WTC11 (cell line): ENCODE measurements at regions not wholly inside any gene's neighbourhood (a gene's known extent, or its start where the extent isn't known, plus 50 kb on each side); places are given as distances from the start of the nearest gene placed in this dataset.

Experiments used
- ATAC-seq: fragments of 200-7000 bp; cut with Tn5 transposase; 2 replicates; pipeline ENCODE4 v1.10.0; 2021; ENCODE audit warnings: mild to moderate bottlenecking, moderate library complexity
- CTCF ChIA-PET: fragments of 300-600 bp; sonication (Branson Sonifier 250); formaldehyde crosslinking; loops from one replicate; lab custom pipeline; 2021; ENCODE audit warnings: antibody characterized with exemption; lab: Charles Lee
- POLR2A ChIA-PET: fragments of 350-600 bp; sonication (Branson Sonifier 250); formaldehyde crosslinking; loops from one replicate; lab custom pipeline; 2021; ENCODE audit warnings: antibody characterized with exemption; lab: Charles Lee
- DNase-seq: peaks from one replicate; pipeline ENCODE4 v3.0.0; 2021; ENCODE audit warnings: low spot score
- H3K27ac Mint-ChIP-seq: 2 replicates; pipeline ENCODE4 v1.8.0; 2021; ENCODE audit warnings: mixed read lengths
- H3K27me3 Mint-ChIP-seq: 2 replicates; pipeline ENCODE4 v1.8.0; 2021; ENCODE audit warnings: low read depth, mild to moderate bottlenecking, moderate library complexity, mixed read lengths
- H3K36me3 Mint-ChIP-seq: 2 replicates; pipeline ENCODE4 v1.8.0; 2021; ENCODE audit warnings: mixed read lengths
- H3K4me1 Mint-ChIP-seq: 2 replicates; pipeline ENCODE4 v1.8.0; 2022; ENCODE audit warnings: mixed read lengths
- H3K4me3 Mint-ChIP-seq: 2 replicates; pipeline ENCODE4 v1.8.0; 2021; ENCODE audit warnings: mild to moderate bottlenecking, moderate library complexity, mixed read lengths
- H3K9me3 Mint-ChIP-seq: 2 replicates; pipeline ENCODE4 v1.8.0; 2021; ENCODE audit warnings: mixed read lengths
- CREM ChIP-seq: sonication (generic); formaldehyde crosslinking; IDR thresholded peaks from 2 replicates; pipeline ENCODE4 v1.8.1; 2022; ENCODE audit warnings: mild to moderate bottlenecking, missing genetic modification reagents, moderate library complexity
- E2F5 ChIP-seq: sonication (generic); formaldehyde crosslinking; IDR thresholded peaks from 2 replicates; pipeline ENCODE4 v1.8.1; 2022; ENCODE audit warnings: mild to moderate bottlenecking, moderate library complexity, missing genetic modification reagents
- FOXP4 ChIP-seq: sonication (generic); formaldehyde crosslinking; IDR thresholded peaks from 2 replicates; pipeline ENCODE4 v1.8.0; 2022; ENCODE audit warnings: mild to moderate bottlenecking, missing genetic modification reagents
- STAT6 ChIP-seq: sonication (generic); formaldehyde crosslinking; conservative IDR thresholded peaks from 2 replicates; pipeline ENCODE4 v1.8.1; 2023; ENCODE audit warnings: mild to moderate bottlenecking, low read depth, missing genetic modification reagents, moderate library complexity
- TEAD4 ChIP-seq: sonication (generic); formaldehyde crosslinking; IDR thresholded peaks from 2 replicates; pipeline ENCODE4 v1.8.0; 2022; ENCODE audit warnings: mild to moderate bottlenecking, missing genetic modification reagents
- USF1 ChIP-seq: sonication (generic); formaldehyde crosslinking; IDR thresholded peaks from 2 replicates; pipeline ENCODE4 v1.8.0; 2022; ENCODE audit warnings: mild to moderate bottlenecking, missing genetic modification reagents
- ZNF281 ChIP-seq: sonication (generic); formaldehyde crosslinking; IDR thresholded peaks from 2 replicates; pipeline ENCODE4 v1.8.0; 2023; ENCODE audit warnings: mild to moderate bottlenecking, missing genetic modification reagents
- ZNF396 ChIP-seq: fragments of 250-450 bp; sonication (Bioruptor Pico); IDR thresholded peaks from 2 replicates; pipeline ENCODE4 v1.8.0; 2021; ENCODE audit warnings: mild to moderate bottlenecking, moderate library complexity, borderline replicate concordance
- ZNF423 ChIP-seq: fragments of 250-450 bp; sonication (Bioruptor Pico); IDR thresholded peaks from 2 replicates; pipeline ENCODE4 v2.1.2; 2022; ENCODE audit warnings: mild to moderate bottlenecking, moderate library complexity
- ZNF512 ChIP-seq: sonication (generic); formaldehyde crosslinking; IDR thresholded peaks from 2 replicates; pipeline ENCODE4 v1.8.1; 2022; ENCODE audit warnings: missing genetic modification reagents, borderline replicate concordance

- CTCF ChIA-PET = no interaction called here
These were observed 51.8 kb upstream of the B3GALNT1 start for GRCh38 chr3:161156936-161157335.

More at GRCh38 chr3:161156936-161157335, 51.8 kb upstream of the B3GALNT1 start:
- no peak overlapping the region for H3K4me3 Mint-ChIP-seq
- H3K9me3 Mint-ChIP-seq = peaks cover 7% of the 10 kb centered on the region
- POLR2A ChIA-PET = no interaction called here
- DNase-seq = no peak
- ATAC-seq = no peak
- H3K27me3 Mint-ChIP-seq = no peaks in the 10 kb centered on the region
- H3K4me1 Mint-ChIP-seq = no peaks in the 10 kb centered on the region
- no peak overlapping the region for H3K27ac Mint-ChIP-seq
- H3K36me3 Mint-ChIP-seq = no peaks in the 10 kb centered on the region
- TF ChIP-seq E2F5 (CRISPR knock-in tag) = no peak
- no peak for TF ChIP-seq ZNF396 (CRISPR knock-in tag)
- no peak for TF ChIP-seq FOXP4 (CRISPR knock-in tag)
- TF ChIP-seq TEAD4 (CRISPR knock-in tag) = no peak
- no peak for TF ChIP-seq ZNF512
- TF ChIP-seq CREM (CRISPR knock-in tag) = no peak
- no peak for TF ChIP-seq ZNF281 (CRISPR knock-in tag)
- TF ChIP-seq USF1 (CRISPR knock-in tag) = no peak
- no peak for TF ChIP-seq ZNF423
- no peak for TF ChIP-seq STAT6 (CRISPR knock-in tag)
